H1 (cell line): ENCODE measurements at regions not wholly inside any gene's neighbourhood (a gene's known extent, or its start where the extent isn't known, plus 50 kb on each side); places are given as distances from the start of the nearest gene placed in this dataset.

Source experiments
- CTCF ChIA-PET: fragments of 300-600 bp; sonication (Branson Sonifier 250); formaldehyde crosslinking; loops from one replicate; lab custom pipeline; 2021; ENCODE audit not compliant: partially characterized antibody; lab: Charles Lee
- POLR2A ChIA-PET: fragments of 300-600 bp; sonication (Branson Sonifier 250); formaldehyde crosslinking; loops from one replicate; lab custom pipeline; 2021; ENCODE audit warnings: inconsistent platforms; ENCODE audit not compliant: partially characterized antibody; lab: Charles Lee
- DNase-seq, 2 experiments: peaks; one replicate each; pipeline versions ENCODE4 v3.0.0 to v3.0.0-alpha.2; 2010 to 2022; ENCODE audit warnings: low spot score in 2 of 2, low read depth in 1 of 2, mixed read lengths in 1 of 2
- FAIRE-seq: peaks from 2 replicates; lab custom pipeline; 2011; peaks lifted over from hg19 to GRCh38; lab: Jason Lieb, UNC
- H2AFZ ChIP-seq: 2 replicates; pipeline ENCODE4 v1.8.1; 2012; ENCODE audit warnings: low read length, inconsistent platforms
- H2AK5ac ChIP-seq: 2 replicates; pipeline ENCODE4 v1.6.1; 2013; ENCODE audit warnings: low read depth, low read length
- H2BK120ac ChIP-seq: replicated peaks from 2 replicates; pipeline ENCODE3; 2013; ENCODE audit warnings: low read depth, low read length, inconsistent platforms
- H2BK12ac ChIP-seq: 2 replicates; pipeline ENCODE4 v1.6.1; 2013; ENCODE audit warnings: low read depth, low read length
- H2BK15ac ChIP-seq: 2 replicates; pipeline ENCODE4 v1.6.1; 2013; ENCODE audit warnings: low read length
- H2BK20ac ChIP-seq: 2 replicates; pipeline ENCODE4 v1.6.1; 2013; ENCODE audit warnings: low read length
- H2BK5ac ChIP-seq: 2 replicates; pipeline ENCODE4 v1.6.1; 2013; ENCODE audit warnings: low read depth, low read length
- H3K14ac ChIP-seq: 2 replicates; pipeline ENCODE4 v1.6.1; 2013; ENCODE audit warnings: inconsistent platforms; ENCODE audit not compliant: insufficient read length
- H3K18ac ChIP-seq: 2 replicates; pipeline ENCODE4 v1.6.1; 2013; ENCODE audit warnings: low read length; ENCODE audit errors: extremely low read depth
- H3K23ac ChIP-seq: 2 replicates; pipeline ENCODE4 v1.6.1; 2013; ENCODE audit warnings: inconsistent platforms; ENCODE audit not compliant: insufficient read length
- H3K23me2 ChIP-seq: 2 replicates; pipeline ENCODE4 v1.6.1; 2013; ENCODE audit warnings: low read depth, low read length
- H3K27ac ChIP-seq: 2 replicates; pipeline ENCODE4 v1.6.1; 2011; ENCODE audit warnings: low read depth, low read length, inconsistent platforms
- H3K27me3 ChIP-seq, 4 experiments: replicated peaks in 1 of 4; 1 replicate in 1 of 4; 2 replicates in 3 of 4; pipeline versions ENCODE4 v1.6.1 to v1.8.1; 2011 to 2013; ENCODE audit warnings: low read length in 3 of 4, mild to moderate bottlenecking in 3 of 4, inconsistent platforms in 2 of 4, mixed read lengths in 2 of 4, moderate library complexity in 1 of 4; ENCODE audit not compliant: control insufficient read depth in 3 of 4, insufficient read depth in 3 of 4; ENCODE audit errors: extremely low read depth in 1 of 4
- H3K36me3 ChIP-seq, 4 experiments: 2 replicates each; pipeline versions ENCODE4 v1.6.1 to v1.8.1; 2011 to 2013; ENCODE audit warnings: mild to moderate bottlenecking in 4 of 4, low read length in 3 of 4, moderate library complexity in 2 of 4, control low read depth in 1 of 4, inconsistent platforms in 1 of 4; ENCODE audit not compliant: insufficient read depth in 4 of 4, control insufficient read depth in 2 of 4
- H3K4ac ChIP-seq: replicated peaks from 2 replicates; pipeline ENCODE3; 2013; ENCODE audit warnings: low read length, low read depth, mixed read lengths, inconsistent platforms; ENCODE audit not compliant: insufficient read length
- H3K4me1 ChIP-seq, 4 experiments: replicated peaks in 1 of 4; 1 replicate in 1 of 4; 2 replicates in 3 of 4; pipeline versions ENCODE4 v1.6.1 to v1.8.1; 2011 to 2013; ENCODE audit warnings: low read length in 3 of 4, inconsistent platforms in 2 of 4, mixed read lengths in 1 of 4; ENCODE audit not compliant: insufficient read depth in 4 of 4, control insufficient read depth in 3 of 4
- H3K4me2 ChIP-seq, 2 experiments: 2 replicates each; pipeline versions ENCODE4 v1.6.1 to v1.8.1; 2011 to 2013; ENCODE audit warnings: low read depth in 2 of 2, low read length in 2 of 2, control low read depth in 1 of 2, inconsistent platforms in 1 of 2, mild to moderate bottlenecking in 1 of 2; ENCODE audit not compliant: insufficient read depth in 1 of 2
- H3K4me3 ChIP-seq, 4 experiments: fragments of 200-600, 300-600 bp in 1 of 4; sonication (generic), shearing (Covaris generic), sonication (Bioruptor Twin) in 1 of 4; 2 replicates each; pipeline versions ENCODE4 v1.5.1 to v1.8.1; 2011 to 2016; ENCODE audit warnings: low read length in 4 of 4, low read depth in 3 of 4, control low read depth in 2 of 4, inconsistent platforms in 2 of 4, mild to moderate bottlenecking in 2 of 4, mixed read lengths in 1 of 4, moderate library complexity in 1 of 4; ENCODE audit not compliant: insufficient read depth in 2 of 4; ENCODE audit errors: extremely low read depth in 1 of 4
- H3K56ac ChIP-seq: replicated peaks from 2 replicates; pipeline ENCODE3; 2013; ENCODE audit warnings: low read depth, mild to moderate bottlenecking, mixed read lengths, low read length, inconsistent platforms; ENCODE audit not compliant: insufficient read length
- H3K79me1 ChIP-seq: 2 replicates; pipeline ENCODE4 v1.6.1; 2013; ENCODE audit warnings: low read depth, low read length, control low read depth
- H3K79me2 ChIP-seq, 2 experiments: 2 replicates each; pipeline versions ENCODE4 v1.6.1 to v1.8.1; 2012 to 2013; ENCODE audit warnings: low read length in 2 of 2, mild to moderate bottlenecking in 2 of 2, inconsistent platforms in 1 of 2; ENCODE audit not compliant: insufficient read depth in 2 of 2, control insufficient read depth in 1 of 2
- H3K9ac ChIP-seq, 4 experiments: replicated peaks in 1 of 4; 1 replicate in 1 of 4; 2 replicates in 3 of 4; pipeline versions ENCODE4 v1.6.1 to v1.8.1; 2011 to 2013; ENCODE audit warnings: low read depth in 3 of 4, low read length in 3 of 4, control low read depth in 2 of 4, mild to moderate bottlenecking in 2 of 4, moderate library complexity in 2 of 4, inconsistent platforms in 1 of 4; ENCODE audit errors: extremely low read depth in 1 of 4
- H3K9me3 ChIP-seq, 2 experiments: 2 replicates each; pipeline versions ENCODE4 v1.6.1 to v1.8.1; 2012 to 2013; ENCODE audit warnings: mild to moderate bottlenecking in 2 of 2, moderate library complexity in 2 of 2, control low read depth in 1 of 2, inconsistent platforms in 1 of 2, low read depth in 1 of 2, low read length in 1 of 2, mixed read lengths in 1 of 2; ENCODE audit not compliant: insufficient read depth in 2 of 2
- H4K20me1 ChIP-seq, 2 experiments: replicated peaks in 1 of 2; 2 replicates each; pipeline versions ENCODE3 to v1.8.1; 2011 to 2013; ENCODE audit warnings: inconsistent platforms in 2 of 2, low read length in 2 of 2, mild to moderate bottlenecking in 1 of 2; ENCODE audit not compliant: insufficient read depth in 2 of 2, control insufficient read depth in 1 of 2
- H4K5ac ChIP-seq: 2 replicates; pipeline ENCODE4 v1.6.1; 2013; ENCODE audit warnings: low read length, low read depth, mixed read lengths, inconsistent platforms; ENCODE audit not compliant: insufficient read length
- H4K8ac ChIP-seq: 2 replicates; pipeline ENCODE4 v1.8.0; 2013; ENCODE audit warnings: mild to moderate bottlenecking, moderate library complexity, low read length, inconsistent platforms; ENCODE audit not compliant: insufficient read depth; ENCODE audit errors: extremely low read depth
- H4K91ac ChIP-seq: replicated peaks from 2 replicates; pipeline ENCODE3; 2013; ENCODE audit warnings: low read length, mixed read lengths, inconsistent platforms; ENCODE audit not compliant: insufficient read length
- CBX5 ChIP-seq: fragments of 300-800, 300-1000 bp; sonication (generic); IDR thresholded peaks from 2 replicates; pipeline ENCODE4 v1.7.1; 2016; ENCODE audit warnings: antibody characterized with exemption, low read length, low read depth
- EP300 ChIP-seq, 2 experiments: IDR thresholded peaks; 1 replicate in 1 of 2; 2 replicates in 1 of 2; pipeline ENCODE4 v1.6.1; 2011 to 2012; ENCODE audit warnings: low read depth in 2 of 2, low read length in 2 of 2, mild to moderate bottlenecking in 2 of 2, borderline replicate concordance in 1 of 2, inconsistent platforms in 1 of 2, moderate library complexity in 1 of 2
- EZH2 ChIP-seq: fragments of 200-600 bp; sonication (generic); IDR thresholded peaks from 2 replicates; pipeline ENCODE4 v1.7.1; 2012; ENCODE audit warnings: low read depth, mild to moderate bottlenecking, moderate library complexity, low read length, inconsistent platforms; ENCODE audit not compliant: severe bottlenecking
- GABPA ChIP-seq: IDR thresholded peaks from 2 replicates; pipeline ENCODE4 v1.6.1; 2011; ENCODE audit warnings: mild to moderate bottlenecking, low read length, moderate library complexity, borderline replicate concordance; ENCODE audit not compliant: insufficient read depth
- JUND ChIP-seq: IDR thresholded peaks from 2 replicates; pipeline ENCODE4 v1.6.1; 2011; ENCODE audit warnings: mild to moderate bottlenecking, improper control_type of control experiment, low read length
- SIRT6 ChIP-seq: IDR thresholded peaks from one replicate; pipeline ENCODE4 v1.7.1; 2012; ENCODE audit warnings: low read length, inconsistent platforms
- SIX5 ChIP-seq: IDR thresholded peaks from 2 replicates; pipeline ENCODE4 v1.6.1; 2011; ENCODE audit warnings: mild to moderate bottlenecking, low read depth, low read length
- SUZ12 ChIP-seq: fragments of 200-600 bp; sonication (generic); IDR thresholded peaks from 2 replicates; pipeline ENCODE4 v1.6.1; 2012; ENCODE audit warnings: mild to moderate bottlenecking, inconsistent platforms, low read length, moderate library complexity, mixed read lengths
- TBP ChIP-seq: IDR thresholded peaks from 2 replicates; pipeline ENCODE4 v1.6.1; 2011; ENCODE audit warnings: low read depth, low read length, improper control_type of control experiment
- USF2 ChIP-seq: IDR thresholded peaks from 2 replicates; pipeline ENCODE4 v1.6.1; 2011; ENCODE audit warnings: low read length, improper control_type of control experiment
- ZNF274 ChIP-seq: IDR thresholded peaks from 2 replicates; pipeline ENCODE4 v1.7.0; 2012; ENCODE audit warnings: low read length, borderline replicate concordance; ENCODE audit errors: extremely low read depth
- WGBS, 2 experiments: shearing (Covaris generic) in 1 of 2; methylation state at CpG; one replicate each; pipeline versions ENCODE4 v1.1.6 to v1.1.7; 2013 to 2015; ENCODE audit warnings: low lambda C conversion rate in 2 of 2, mixed read lengths in 2 of 2, inconsistent platforms in 1 of 2, low coverage in 1 of 2, missing lambda C conversion rate in 1 of 2; ENCODE audit not compliant: insufficient replicate concordance in 2 of 2, insufficient coverage in 1 of 2, insufficient read length in 1 of 2; ENCODE audit errors: extremely low coverage in 1 of 2, missing lambda C conversion rate in 1 of 2; 5-methylcytosine and 5-hydroxymethylcytosine counted together
- TF ChIP-seq, protein P1 (sequence below): IDR thresholded peaks from 2 replicates; pipeline ENCODE4 v1.6.1; 2011; ENCODE audit warnings: low read depth, mild to moderate bottlenecking, low read length; ENCODE audit not compliant: insufficient read depth

DNA sequence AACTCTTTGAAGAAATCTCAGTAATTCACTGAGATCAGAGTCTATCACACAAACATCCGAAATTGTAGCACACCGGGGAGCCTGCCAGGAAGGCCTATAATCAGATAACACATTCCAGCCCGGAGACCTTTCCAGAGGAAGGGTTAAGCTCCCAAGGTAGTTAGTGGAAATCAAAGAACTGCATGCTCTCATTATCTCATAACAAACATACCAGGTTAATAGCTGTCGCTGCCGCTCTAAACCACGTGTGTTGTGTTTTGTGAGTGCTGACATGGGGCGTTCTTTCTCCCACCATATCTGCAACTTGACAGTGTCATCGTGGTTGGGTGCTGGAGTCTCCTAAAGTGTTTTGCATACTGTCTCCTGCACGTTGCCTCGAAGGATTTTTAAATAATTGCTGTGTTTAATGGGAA, 120.7 kb upstream of the CARD11 start:
- Histone ChIP-seq H4K91ac (no peak overlapping the region), H3K18ac (no peak overlapping the region), H3K79me2 (no peaks in the 10 kb centered on the region), H4K20me1 (no peaks in the 10 kb centered on the region), H2AFZ (no peak overlapping the region), H2BK12ac (no peak overlapping the region), H4K5ac (no peak overlapping the region), H3K9ac (no peak overlapping the region), H3K27ac (no peak overlapping the region), H3K14ac (no peak overlapping the region), H3K9me3 (peaks cover 7 to 8% of the 10 kb centered on the region in 2 experiments; a peak in 2 of 4 replicates), H3K4ac (no peak overlapping the region), H4K8ac (no peak overlapping the region), H3K27me3 (no peaks in the 10 kb centered on the region), H3K23me2 (no peaks in the 10 kb centered on the region), H3K56ac (no peak overlapping the region), H3K4me2 (no peak overlapping the region), H2AK5ac (no peak overlapping the region)
- CTCF ChIA-PET, result interaction anchor here (0.8 to 1.5 kb wide), 11 partner anchors 10 to 300 kb away, joined by 3 to 5 read pairs (median 3); no protein-coding TSS in a partner anchor
- 79% methylated on average over 10 of the region's 10 CpGs; no CpG with 5 or more reads in 1 of the 2 experiments for WGBS, 2 experiments
- DNase-seq (no peak), FAIRE-seq (no peak)
- TF ChIP-seq SIRT6, result no peak
- no peak for TF ChIP-seq GABPA
- TF ChIP-seq USF2, result no peak
- TF ChIP-seq, protein P1, sequence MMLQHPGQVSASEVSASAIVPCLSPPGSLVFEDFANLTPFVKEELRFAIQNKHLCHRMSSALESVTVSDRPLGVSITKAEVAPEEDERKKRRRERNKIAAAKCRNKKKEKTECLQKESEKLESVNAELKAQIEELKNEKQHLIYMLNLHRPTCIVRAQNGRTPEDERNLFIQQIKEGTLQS, result no peak
- no peak for TF ChIP-seq EZH2
- no peak for TF ChIP-seq ZNF274
- TF ChIP-seq SIX5, result no peak
- no peak for TF ChIP-seq SUZ12
- no peak for TF ChIP-seq TBP
- TF ChIP-seq CBX5, result no peak
- TF ChIP-seq EP300 (IDR thresholded peaks at IDR 0.05; ENCODE audit: borderline replicate concordance in 1 of 2, low read depth in 2 of 2, low read length in 2 of 2), result no peak
- no peak for TF ChIP-seq JUND
- TF ChIP-seq, all 59 proteins: peak for 0
- peak overlapping the region; percentile 99; the same call in 1 of the 2 replicates for H2BK15ac ChIP-seq
- no peak overlapping the region for H2BK120ac ChIP-seq
- H3K79me1 ChIP-seq, result no peaks in the 10 kb centered on the region
- H3K4me3 ChIP-seq, result no peak overlapping the region
- H3K36me3 ChIP-seq, result no peaks in the 10 kb centered on the region
- H2BK5ac ChIP-seq, result no peak overlapping the region
- H3K23ac ChIP-seq, result no peak overlapping the region
- POLR2A ChIA-PET, result no interaction called here
- H3K4me1 ChIP-seq, result peaks cover 0 to 5% (median 0%) of the 10 kb centered on the region in 4 experiments; a peak in 2 of 7 replicates
- no peak overlapping the region for H2BK20ac ChIP-seq
